ENCODE measurements at regions not wholly inside any gene's neighbourhood (a gene's known extent, or its start where the extent isn't known, plus 50 kb on each side); places are given as distances from the start of the nearest gene placed in this dataset.

- Mint-ChIP-seq H3K36me3 (no peaks in the 10 kb centered on the region), H3K27ac (no peak overlapping the region), H3K4me1 (no peaks in the 10 kb centered on the region), H3K9me3 (no peaks in the 10 kb centered on the region), H3K4me3 (no peak overlapping the region), H3K27me3 (no peaks in the 10 kb centered on the region)
- no peak for DNase-seq
- CTCF ChIA-PET, result no interaction called here
Measured at GRCh38 chr9:13361076-13361475, 81.6 kb upstream of the MPDZ start.

DNA sequence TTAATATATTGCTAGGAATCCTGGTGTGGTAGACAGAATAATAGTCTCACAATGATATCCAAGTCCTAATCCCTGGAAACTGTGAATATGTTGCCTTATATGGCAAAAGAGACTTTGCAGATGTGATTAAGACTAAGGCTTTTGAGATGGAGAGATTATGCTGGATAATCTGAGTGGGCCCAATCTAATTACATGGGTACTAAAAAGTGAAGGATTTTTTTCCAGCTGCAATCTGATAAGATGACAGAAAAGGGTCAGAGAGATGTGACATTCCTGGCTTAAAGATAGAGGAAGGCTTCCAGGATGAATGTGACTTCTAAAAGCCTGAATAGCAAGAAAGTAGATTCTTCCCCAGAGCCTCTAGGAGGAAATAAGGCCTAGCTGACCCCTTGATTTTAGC is 80.7 kb upstream of the MPDZ start:
- no peaks in the 10 kb centered on the region for H3K27me3 Mint-ChIP-seq
- CTCF ChIA-PET, result no interaction called here

DNA sequence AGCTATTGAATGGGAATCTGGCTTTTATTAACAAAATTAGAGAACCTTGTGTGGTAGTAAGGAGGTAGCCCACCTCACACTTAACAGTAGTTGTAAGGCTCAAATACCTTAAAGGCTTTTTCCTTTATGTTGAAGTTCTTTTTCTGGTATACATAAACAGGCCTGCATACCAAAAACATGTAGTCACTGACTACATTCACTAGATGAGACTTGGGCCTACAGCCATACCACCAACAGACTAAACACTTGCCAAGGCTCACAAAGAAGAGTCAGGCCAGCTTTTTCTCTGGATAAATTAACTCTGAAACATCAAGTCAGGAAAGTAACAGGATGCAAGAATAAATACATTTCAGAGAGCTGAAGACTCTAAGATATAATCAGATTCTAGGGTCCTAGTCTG is 78.6 kb upstream of the MPDZ start:
- H3K4me1 Mint-ChIP-seq, result no peaks in the 10 kb centered on the region
- no peaks in the 10 kb centered on the region for H3K36me3 Mint-ChIP-seq
- CTCF ChIA-PET, result no interaction called here
- no peak for DNase-seq
- H3K4me3 Mint-ChIP-seq, result no peak overlapping the region
- no peaks in the 10 kb centered on the region for H3K9me3 Mint-ChIP-seq
- H3K27me3 Mint-ChIP-seq, result no peaks in the 10 kb centered on the region
- no peak overlapping the region for H3K27ac Mint-ChIP-seq

More for the DNA sequence above, 80.7 kb upstream of the MPDZ start:
- Mint-ChIP-seq H3K4me3 (no peak overlapping the region), H3K36me3 (no peaks in the 10 kb centered on the region), H3K4me1 (no peaks in the 10 kb centered on the region), H3K9me3 (no peaks in the 10 kb centered on the region), H3K27ac (no peak overlapping the region)
- no peak for DNase-seq

- no peak overlapping the region for H3K27ac Mint-ChIP-seq
- CTCF ChIA-PET, result no interaction called here
- H3K4me3 Mint-ChIP-seq, result no peak overlapping the region
- H3K36me3 Mint-ChIP-seq, result no peaks in the 10 kb centered on the region
- no peak for DNase-seq
- H3K27me3 Mint-ChIP-seq, result no peaks in the 10 kb centered on the region
- no peaks in the 10 kb centered on the region for H3K9me3 Mint-ChIP-seq
- no peaks in the 10 kb centered on the region for H3K4me1 Mint-ChIP-seq
Measured at GRCh38 chr9:13354733-13355132, 75.2 kb upstream of the MPDZ start.

DNA sequence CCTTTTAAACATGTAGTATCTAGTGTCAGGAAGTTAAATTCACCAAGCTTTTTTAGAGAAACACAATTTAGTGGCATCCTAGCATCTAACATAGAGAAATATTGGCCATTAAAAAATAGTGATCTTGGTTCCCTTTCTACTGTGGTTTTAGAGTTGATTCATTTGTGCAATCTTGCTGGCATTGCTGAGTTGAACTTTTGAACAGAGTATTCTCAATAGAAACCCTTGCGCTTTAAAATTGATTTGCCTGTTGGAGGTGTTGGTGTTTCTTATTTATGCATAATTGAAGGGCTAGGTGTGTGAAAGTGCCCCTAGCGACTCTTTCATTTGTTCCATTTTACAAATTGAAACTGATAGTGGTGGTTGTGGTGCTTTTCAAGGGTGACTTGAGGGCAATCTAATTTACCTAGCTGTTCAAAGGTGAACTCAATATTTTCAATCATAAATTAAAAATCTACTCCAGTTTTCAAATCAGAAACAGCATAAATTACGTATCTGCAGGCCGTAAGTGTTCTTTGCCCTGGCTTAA is 73.0 kb upstream of the MPDZ start:
- Mint-ChIP-seq H3K36me3 (no peaks in the 10 kb centered on the region), H3K27me3 (no peaks in the 10 kb centered on the region), H3K4me1 (no peaks in the 10 kb centered on the region), H3K9me3 (no peaks in the 10 kb centered on the region), H3K27ac (no peak overlapping the region), H3K4me3 (no peak overlapping the region)
- no peak for DNase-seq
- CTCF ChIA-PET, result no interaction called here

- H3K27me3 Mint-ChIP-seq, result no peaks in the 10 kb centered on the region
- CTCF ChIA-PET, result interaction anchor here (0.7 kb wide), 1 partner anchor 1004 kb away, joined by 3 read pairs; no protein-coding TSS in a partner anchor
- no peaks in the 10 kb centered on the region for H3K9me3 Mint-ChIP-seq
- no peak overlapping the region for H3K4me3 Mint-ChIP-seq
- no peaks in the 10 kb centered on the region for H3K36me3 Mint-ChIP-seq
- no peak for DNase-seq
- no peaks in the 10 kb centered on the region for H3K4me1 Mint-ChIP-seq
- H3K27ac Mint-ChIP-seq, result no peak overlapping the region
Measured at GRCh38 chr9:13351778-13352386, 72.4 kb upstream of the MPDZ start.

DNA sequence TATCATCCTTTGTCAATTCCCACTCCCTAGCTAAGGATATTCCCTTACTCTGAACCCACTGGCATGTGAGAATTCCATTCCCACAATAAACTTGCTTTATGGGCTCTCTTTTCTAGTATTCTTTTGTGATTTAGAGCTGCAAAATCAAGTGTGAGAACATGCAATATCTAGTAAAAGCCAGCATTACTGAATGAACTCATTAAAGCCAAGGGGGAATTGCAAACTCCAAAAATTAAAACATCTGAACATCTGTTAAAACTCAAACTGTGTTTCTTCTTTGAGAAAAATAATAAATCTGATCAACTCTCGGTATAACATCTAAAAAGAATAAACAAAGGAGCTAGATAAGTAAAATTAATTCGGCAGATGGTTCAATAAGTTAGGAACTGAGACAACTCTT is 53.1 kb upstream of the MPDZ start:
- H3K4me3 Mint-ChIP-seq, result no peak overlapping the region
- no peaks in the 10 kb centered on the region for H3K9me3 Mint-ChIP-seq
- H3K36me3 Mint-ChIP-seq, result no peaks in the 10 kb centered on the region
- no peaks in the 10 kb centered on the region for H3K27me3 Mint-ChIP-seq
- CTCF ChIA-PET, result no interaction called here
- no peak overlapping the region for H3K27ac Mint-ChIP-seq
- no peaks in the 10 kb centered on the region for H3K4me1 Mint-ChIP-seq
- DNase-seq, result no peak

GRCh38 chr9:13331320-13331719 is 51.8 kb upstream of the MPDZ start:
- Mint-ChIP-seq H3K4me1 (no peaks in the 10 kb centered on the region), H3K27ac (no peak overlapping the region), H3K36me3 (no peaks in the 10 kb centered on the region), H3K9me3 (no peaks in the 10 kb centered on the region), H3K4me3 (no peak overlapping the region), H3K27me3 (no peaks in the 10 kb centered on the region)
- CTCF ChIA-PET, result no interaction called here
- DNase-seq, result no peak

DNA sequence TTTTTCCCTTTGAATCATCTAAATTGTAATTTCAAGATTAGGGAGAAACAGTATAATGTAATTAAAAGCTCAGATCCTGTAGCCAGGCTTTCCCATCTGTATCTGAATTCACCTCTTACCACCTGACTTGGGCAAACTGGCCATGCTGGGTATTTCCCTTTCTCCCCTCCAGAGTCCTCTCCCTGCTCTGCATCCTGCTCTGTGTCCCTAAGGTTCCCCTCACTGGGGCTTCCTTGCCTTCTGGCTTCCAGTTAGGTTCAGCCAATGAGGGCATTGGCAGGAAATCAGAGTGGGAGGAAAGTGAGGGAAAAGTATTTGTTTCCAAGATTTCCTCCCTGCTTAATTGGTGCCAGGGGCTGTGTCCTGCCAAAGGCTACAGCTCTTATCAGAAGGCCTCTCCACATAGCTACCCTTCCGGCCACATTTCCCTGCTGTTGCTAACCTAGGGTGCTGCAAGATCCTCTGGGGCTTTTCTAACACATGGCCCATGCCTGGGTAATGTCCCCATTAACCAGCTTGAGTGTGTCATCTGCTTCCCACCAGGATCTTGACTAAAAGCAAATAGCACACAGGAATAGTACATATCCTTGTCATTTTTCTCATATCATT is 51.0 kb upstream of the MPDZ start:
- CTCF ChIA-PET, result no interaction called here
- no peaks in the 10 kb centered on the region for H3K4me1 Mint-ChIP-seq
- H3K27me3 Mint-ChIP-seq, result no peaks in the 10 kb centered on the region
- no peak for DNase-seq
- no peak overlapping the region for H3K4me3 Mint-ChIP-seq
- H3K27ac Mint-ChIP-seq, result no peak overlapping the region
- H3K9me3 Mint-ChIP-seq, result no peaks in the 10 kb centered on the region
- no peaks in the 10 kb centered on the region for H3K36me3 Mint-ChIP-seq

Measured in activated naive CD4-positive, alpha-beta T cell treated with anti-CD3 and anti-CD28 coated beads, Interleukin-2, amount 10 ng/mL, durations not matched to agents 7 days and 5 days (primary cell).